Activated T-helper 2 cell treated with anti-CD3 and anti-CD28 coated beads, Interferon-gamma antibody, Interleukin-2, Interleukin-4, amounts not matched to agents 10 μg/mL and 5 μg/mL and 100 μg/mL, durations not matched to agents 14 hours and 24 hours and 36 hours (primary cell): ENCODE measurements at regions not wholly inside any gene's neighbourhood (a gene's known extent, or its start where the extent isn't known, plus 50 kb on each side); places are given as distances from the start of the nearest gene placed in this dataset.

ENCODE experiments used
- DNase-seq: peaks from one replicate; pipeline ENCODE4 v3.0.0; 2021; ENCODE audit warnings: low spot score
- H3K27ac Mint-ChIP-seq: one replicate; pipeline ENCODE4 v1.8.0; 2021; ENCODE audit warnings: mixed read lengths
- H3K27me3 Mint-ChIP-seq: one replicate; pipeline ENCODE4 v1.8.0; 2021; ENCODE audit warnings: low read depth, mixed read lengths
- H3K36me3 Mint-ChIP-seq: one replicate; pipeline ENCODE4 v1.8.0; 2021; ENCODE audit warnings: low read depth, mixed read lengths
- H3K4me1 Mint-ChIP-seq: one replicate; pipeline ENCODE4 v1.8.0; 2021; ENCODE audit warnings: low read depth, mixed read lengths
- H3K4me3 Mint-ChIP-seq: one replicate; pipeline ENCODE4 v1.8.0; 2021; ENCODE audit warnings: low read depth, mild to moderate bottlenecking, moderate library complexity, mixed read lengths
- H3K9me3 Mint-ChIP-seq: one replicate; pipeline ENCODE4 v1.8.0; 2021; ENCODE audit warnings: mixed read lengths
- intact Hi-C: fragments of 100-400 bp; cut with micrococcal nuclease; formaldehyde crosslinking; loops from one replicate; pipeline ENCODE4 v1.15.1; 2023

DNA sequence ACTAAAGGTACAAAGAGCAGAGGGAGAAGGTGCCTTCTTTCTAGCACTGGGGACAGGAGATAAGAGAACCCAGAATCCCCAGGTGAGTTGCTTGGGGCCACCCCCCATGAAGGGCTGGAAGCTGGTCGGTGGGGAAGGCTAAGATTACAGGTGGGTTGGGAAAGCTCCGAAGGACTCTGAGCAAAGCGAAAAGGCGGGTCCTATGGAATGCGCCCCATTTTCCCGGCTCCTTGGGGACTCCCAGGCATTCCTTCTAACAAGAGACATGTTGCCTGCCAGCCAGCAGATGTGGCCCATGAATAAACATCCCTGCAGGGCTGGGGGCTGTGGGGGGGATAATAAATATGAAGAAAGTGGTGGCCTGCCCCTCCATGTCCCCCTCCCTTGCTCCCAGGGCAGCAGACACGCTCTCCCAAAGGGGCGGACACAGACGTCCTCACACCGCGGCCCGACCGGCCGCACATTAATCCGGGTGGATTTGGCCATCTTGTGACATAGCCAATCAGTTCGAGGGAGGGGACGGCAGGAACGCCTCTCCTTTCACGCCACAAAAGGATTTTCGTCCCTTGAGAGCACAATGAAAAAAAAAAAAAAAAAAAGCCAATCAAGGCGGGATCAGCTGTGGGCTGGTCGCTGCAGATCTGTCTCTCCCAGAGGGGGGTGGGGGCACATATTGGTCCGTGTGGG lies 98.5 kb downstream of the SOX9 start:
- intact Hi-C loops = no loop called here
- Mint-ChIP-seq H3K4me3 (no peak overlapping the region), H3K27me3 (peaks cover 21% of the 10 kb centered on the region), H3K9me3 (no peaks in the 10 kb centered on the region), H3K27ac (no peak overlapping the region), H3K36me3 (no peaks in the 10 kb centered on the region), H3K4me1 (no peaks in the 10 kb centered on the region)
- no peak for DNase-seq

DNA sequence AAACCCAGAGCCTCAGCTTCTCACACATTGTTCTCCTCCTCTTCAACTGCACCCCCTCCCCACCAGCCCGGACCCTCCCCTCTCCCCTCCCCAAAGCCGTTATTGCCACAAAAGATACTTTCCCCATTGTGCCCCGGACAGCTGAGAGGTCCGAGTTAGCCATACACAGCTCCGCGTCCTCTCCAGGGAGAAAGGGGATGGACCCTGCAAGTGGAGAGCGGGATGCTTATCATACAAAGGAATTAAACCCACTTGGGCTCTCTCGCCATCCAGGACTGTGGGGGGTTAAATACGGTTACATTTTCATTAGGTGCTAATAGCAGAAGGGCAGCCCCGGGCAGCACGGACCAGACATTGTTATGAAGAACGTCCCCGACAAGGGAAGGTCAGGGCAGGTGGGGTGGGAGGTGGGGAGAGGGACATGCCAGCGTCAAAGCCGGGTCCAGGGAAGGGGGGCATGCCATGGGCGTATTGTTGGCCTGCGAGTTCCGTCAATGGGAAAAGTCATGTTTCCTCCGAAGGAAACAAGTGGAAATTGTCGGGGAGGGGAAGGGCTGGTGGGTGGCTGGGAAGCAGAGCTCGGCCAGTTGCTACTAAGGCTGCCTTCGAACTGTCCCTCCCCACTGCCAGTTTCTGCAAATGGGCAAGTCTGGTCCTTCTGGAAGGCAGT lies 99.1 kb downstream of the SOX9 start:
- Mint-ChIP-seq H3K4me1 (no peaks in the 10 kb centered on the region), H3K27me3 (peaks cover 21% of the 10 kb centered on the region), H3K9me3 (no peaks in the 10 kb centered on the region), H3K4me3 (no peak overlapping the region), H3K27ac (no peak overlapping the region), H3K36me3 (no peaks in the 10 kb centered on the region)
- DNase-seq = no peak
- intact Hi-C loops = no loop called here

DNA sequence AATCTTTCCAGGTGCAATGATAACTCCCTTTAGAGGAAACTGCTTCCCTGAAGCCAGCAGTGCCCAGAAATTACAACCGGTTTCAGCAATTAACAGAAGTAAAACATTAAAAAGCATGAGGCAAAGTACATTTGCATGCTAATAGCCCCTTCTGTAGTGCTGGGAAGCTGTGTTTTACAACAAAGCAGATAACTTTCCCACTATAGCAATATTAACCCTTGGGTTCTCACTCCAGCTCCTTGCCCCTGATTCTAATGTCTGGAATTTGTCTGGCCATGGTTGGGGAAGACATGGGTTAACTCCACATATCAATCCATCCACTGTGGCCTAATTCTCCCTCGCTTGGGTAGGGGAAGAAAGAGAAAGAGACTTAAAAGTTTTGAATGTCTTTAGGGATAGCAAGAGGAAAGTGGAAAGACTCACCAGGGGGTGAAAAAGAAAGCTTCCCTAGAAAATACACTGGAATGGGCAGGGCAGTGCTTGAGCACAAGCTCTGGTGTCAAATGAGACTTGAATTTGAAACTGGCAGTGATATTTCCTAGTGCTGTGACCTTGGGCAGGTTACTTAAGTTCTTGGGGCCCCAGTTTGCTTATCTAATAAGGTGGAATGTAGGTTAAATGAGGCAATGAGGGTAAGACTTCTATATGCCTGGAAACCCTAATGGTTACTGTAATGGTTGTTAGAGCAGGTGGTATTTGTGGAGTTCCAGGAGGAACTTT lies 102.0 kb downstream of the SOX9 start:
- Mint-ChIP-seq H3K27me3 (peaks cover 21% of the 10 kb centered on the region), H3K4me3 (no peak overlapping the region), H3K9me3 (peaks cover 3% of the 10 kb centered on the region), H3K36me3 (no peaks in the 10 kb centered on the region), H3K27ac (no peak overlapping the region), H3K4me1 (no peaks in the 10 kb centered on the region)
- intact Hi-C loops = no loop called here
- no peak for DNase-seq

DNA sequence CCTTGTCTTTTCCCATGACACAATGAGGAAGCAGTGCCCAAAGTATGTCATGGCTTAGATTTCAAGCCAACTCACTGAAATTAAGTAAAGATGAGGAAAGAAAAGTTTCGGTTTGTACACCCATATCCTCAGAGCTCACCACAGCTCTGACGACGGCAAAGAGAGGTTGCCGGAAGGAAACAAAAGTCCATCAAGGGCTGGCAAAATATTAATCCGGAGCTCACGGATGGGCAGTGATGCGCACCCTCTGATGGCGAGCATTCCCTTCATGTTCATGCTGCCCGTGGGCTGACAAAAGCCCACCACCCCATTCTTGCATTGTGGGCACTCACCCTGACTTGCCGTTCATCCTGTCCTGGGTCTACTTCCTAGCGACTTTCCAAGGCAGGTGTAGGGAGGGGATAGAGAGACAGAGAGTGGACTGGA lies 103.1 kb downstream of the SOX9 start:
- H3K27ac Mint-ChIP-seq = no peak overlapping the region
- H3K9me3 Mint-ChIP-seq = peaks cover 5% of the 10 kb centered on the region
- peaks cover 14% of the 10 kb centered on the region for H3K27me3 Mint-ChIP-seq
- intact Hi-C loops = no loop called here
- no peaks in the 10 kb centered on the region for H3K4me1 Mint-ChIP-seq
- no peaks in the 10 kb centered on the region for H3K36me3 Mint-ChIP-seq
- H3K4me3 Mint-ChIP-seq = no peak overlapping the region
- DNase-seq = no peak

DNA sequence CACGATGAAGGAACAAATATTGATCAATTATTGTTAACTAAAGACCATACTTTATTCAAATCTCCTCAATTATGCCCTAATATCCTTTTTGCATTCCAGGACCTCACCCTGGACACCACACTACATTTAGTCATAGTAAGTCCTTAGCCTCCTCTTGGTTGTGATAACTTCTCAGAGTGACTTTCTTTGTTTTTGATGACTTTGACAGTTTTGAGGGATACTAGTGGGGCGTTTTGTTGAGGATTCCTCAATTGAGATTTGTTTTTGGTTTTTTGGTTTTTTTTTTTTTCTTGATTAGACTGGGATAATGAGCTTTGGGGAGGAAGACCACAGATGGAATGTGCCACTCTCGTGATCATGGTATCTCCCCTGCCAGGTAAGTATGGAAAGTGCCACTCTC lies 105.5 kb downstream of the SOX9 start:
- H3K36me3 Mint-ChIP-seq = no peaks in the 10 kb centered on the region
- DNase-seq = no peak
- peaks cover 5% of the 10 kb centered on the region for H3K9me3 Mint-ChIP-seq
- H3K27me3 Mint-ChIP-seq = no peaks in the 10 kb centered on the region
- no peak overlapping the region for H3K4me3 Mint-ChIP-seq
- H3K27ac Mint-ChIP-seq = no peak overlapping the region
- intact Hi-C loops = no loop called here
- no peaks in the 10 kb centered on the region for H3K4me1 Mint-ChIP-seq

DNA sequence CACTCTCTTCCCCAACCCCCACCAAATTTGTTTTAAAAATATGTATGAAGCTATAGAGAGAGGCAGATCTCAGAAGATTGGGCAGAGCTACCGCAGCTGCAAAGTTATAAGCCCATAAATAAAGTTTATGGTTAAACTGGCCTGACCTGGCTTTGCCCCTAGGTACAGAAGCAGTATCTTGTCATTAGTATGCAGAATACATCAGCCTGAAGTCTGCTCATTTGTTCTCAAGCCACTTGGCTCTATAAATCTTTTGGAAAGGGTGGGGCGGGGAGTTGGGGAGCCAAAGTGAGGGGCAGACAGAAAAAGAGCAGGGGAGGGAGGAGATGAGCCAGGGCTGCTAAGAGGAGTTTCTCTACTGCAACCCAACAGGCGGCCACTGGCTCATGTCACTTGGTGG lies 113.2 kb downstream of the SOX9 start:
- intact Hi-C loops = no loop called here
- Mint-ChIP-seq H3K4me3 (no peak overlapping the region), H3K4me1 (no peaks in the 10 kb centered on the region), H3K27ac (no peak overlapping the region), H3K27me3 (no peaks in the 10 kb centered on the region), H3K9me3 (no peaks in the 10 kb centered on the region), H3K36me3 (no peaks in the 10 kb centered on the region)
- DNase-seq = no peak

DNA sequence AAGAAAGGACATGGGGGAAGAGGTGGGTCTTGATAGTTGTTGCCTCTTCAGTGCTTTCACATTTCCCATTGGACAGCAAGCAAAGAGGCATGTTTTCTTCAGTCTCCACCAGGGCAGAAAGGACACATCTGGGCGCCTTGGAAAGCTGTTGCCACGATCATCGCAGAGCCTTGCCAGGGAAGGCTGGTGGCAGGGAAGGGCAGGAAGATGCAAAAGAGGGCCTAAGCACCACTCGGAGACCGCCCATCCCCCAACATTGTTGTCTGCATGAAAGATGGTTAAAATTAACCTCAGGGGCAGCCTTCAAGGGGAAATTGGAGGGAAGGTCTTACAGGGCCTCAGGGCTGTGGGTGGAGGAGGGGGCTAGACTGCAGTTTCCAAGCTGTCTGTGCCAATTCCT lies 114.2 kb downstream of the SOX9 start:
- H3K27me3 Mint-ChIP-seq = no peaks in the 10 kb centered on the region
- no peaks in the 10 kb centered on the region for H3K9me3 Mint-ChIP-seq
- no peak overlapping the region for H3K27ac Mint-ChIP-seq
- H3K36me3 Mint-ChIP-seq = no peaks in the 10 kb centered on the region
- H3K4me1 Mint-ChIP-seq = no peaks in the 10 kb centered on the region
- DNase-seq = no peak
- H3K4me3 Mint-ChIP-seq = no peak overlapping the region
- intact Hi-C loops = no loop called here

DNA sequence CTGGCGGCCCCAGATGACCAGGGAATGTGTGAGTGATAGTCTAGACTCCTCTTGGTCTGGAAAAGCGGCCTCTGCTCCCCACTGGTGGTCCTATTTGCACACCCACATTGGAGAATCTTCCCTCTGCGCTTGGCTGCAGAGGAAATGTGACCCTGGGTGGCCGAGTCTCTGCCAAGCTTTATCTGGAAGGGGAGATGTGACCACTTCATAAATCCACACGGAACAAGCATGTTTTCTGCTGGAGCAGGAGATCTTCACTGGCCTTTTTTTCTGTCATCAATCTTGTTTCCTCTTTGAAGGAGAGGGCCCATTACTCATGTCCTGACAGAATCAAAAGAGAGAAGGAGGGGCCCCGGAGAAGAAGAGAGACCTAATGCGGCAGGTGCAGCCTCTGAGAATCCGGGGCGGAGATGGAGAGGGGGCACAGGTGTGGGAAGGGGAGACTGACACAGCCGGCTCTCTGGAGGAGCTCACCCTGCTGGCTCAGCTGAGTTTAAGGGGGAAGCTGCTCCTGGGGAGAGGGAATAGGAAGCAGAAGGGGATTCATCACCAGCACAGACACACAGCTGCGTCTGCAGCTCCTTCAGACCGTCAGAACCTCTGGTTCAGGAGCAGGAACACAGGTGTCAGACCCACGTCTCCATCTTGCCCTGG lies 116.3 kb downstream of the SOX9 start:
- no peaks in the 10 kb centered on the region for H3K4me1 Mint-ChIP-seq
- peaks cover 6% of the 10 kb centered on the region for H3K9me3 Mint-ChIP-seq
- H3K27me3 Mint-ChIP-seq = no peaks in the 10 kb centered on the region
- intact Hi-C loops = no loop called here
- no peak overlapping the region for H3K4me3 Mint-ChIP-seq
- no peak for DNase-seq
- no peak overlapping the region for H3K27ac Mint-ChIP-seq
- no peaks in the 10 kb centered on the region for H3K36me3 Mint-ChIP-seq

DNA sequence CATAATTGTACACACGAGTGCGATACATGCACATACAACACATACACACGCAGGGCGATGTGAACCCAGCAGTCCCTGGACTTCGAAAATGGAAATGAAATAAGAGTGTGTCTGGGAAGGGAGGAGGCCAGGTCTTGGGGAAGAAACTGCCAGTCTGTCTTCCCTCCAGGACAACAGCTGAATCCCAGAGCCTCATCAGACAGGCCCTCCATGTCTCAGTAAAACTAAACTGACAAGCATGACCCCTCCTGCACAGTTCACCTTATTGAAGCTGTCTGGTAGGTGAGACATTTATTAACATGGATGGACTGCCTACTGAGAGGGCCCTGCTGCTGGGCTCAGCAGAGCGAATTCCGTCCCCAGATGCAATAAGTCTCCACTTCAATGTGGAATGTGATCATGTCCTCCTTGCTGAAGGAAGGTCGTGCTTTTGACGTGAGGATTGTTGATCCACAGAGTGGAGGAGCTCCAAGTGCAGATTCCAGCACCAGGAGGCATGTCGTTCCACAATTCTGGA lies 117.4 kb downstream of the SOX9 start:
- Mint-ChIP-seq H3K27me3 (no peaks in the 10 kb centered on the region), H3K36me3 (no peaks in the 10 kb centered on the region), H3K4me1 (no peaks in the 10 kb centered on the region), H3K27ac (no peak overlapping the region), H3K9me3 (peaks cover 12% of the 10 kb centered on the region), H3K4me3 (no peak overlapping the region)
- DNase-seq = no peak
- intact Hi-C loops = no loop called here

DNA sequence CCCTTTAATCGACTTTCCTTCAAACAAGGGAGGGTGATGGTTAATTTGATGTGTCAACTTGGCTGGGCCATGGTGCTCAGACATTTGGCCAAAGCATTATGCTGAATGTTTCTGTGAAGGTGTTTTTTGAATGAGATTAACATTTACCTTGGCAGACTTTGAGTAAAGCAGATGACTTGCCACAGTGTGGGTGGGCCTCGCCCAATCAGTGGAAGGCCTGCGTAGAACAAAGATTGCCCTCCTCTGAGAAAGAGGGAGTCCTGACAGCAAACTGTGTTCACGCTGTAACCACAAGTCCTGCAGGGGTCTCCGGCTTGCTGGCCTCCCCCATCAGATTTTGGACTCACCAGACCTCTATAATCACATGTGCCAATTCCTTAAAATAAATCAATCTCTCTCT lies 118.7 kb downstream of the SOX9 start:
- Mint-ChIP-seq H3K4me1 (no peaks in the 10 kb centered on the region), H3K4me3 (no peak overlapping the region), H3K27ac (no peak overlapping the region), H3K36me3 (no peaks in the 10 kb centered on the region), H3K27me3 (no peaks in the 10 kb centered on the region), H3K9me3 (peaks cover 21% of the 10 kb centered on the region)
- intact Hi-C loops = no loop called here
- no peak for DNase-seq

DNA sequence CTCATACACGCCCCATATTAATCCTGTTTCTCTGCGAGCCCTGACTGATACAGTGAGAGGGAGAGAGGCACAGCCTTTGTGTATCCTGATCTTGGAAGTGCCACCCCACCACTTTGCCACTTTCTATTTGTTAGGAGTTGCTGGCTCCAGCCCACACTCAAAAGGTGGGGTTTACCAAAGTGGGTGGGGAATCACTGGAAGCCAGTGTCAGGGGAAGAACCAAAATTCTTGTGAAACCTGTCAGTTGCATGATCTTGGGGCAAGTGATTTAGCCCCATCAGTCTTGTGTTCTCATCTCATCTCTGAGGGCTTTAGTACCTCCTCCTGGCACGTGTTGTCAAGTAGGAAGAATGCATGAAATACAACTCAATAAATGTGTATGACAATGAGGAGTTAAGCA lies 119.5 kb downstream of the SOX9 start:
- Mint-ChIP-seq H3K9me3 (peaks cover 23% of the 10 kb centered on the region), H3K4me1 (no peaks in the 10 kb centered on the region), H3K27ac (no peak overlapping the region), H3K27me3 (no peaks in the 10 kb centered on the region), H3K36me3 (no peaks in the 10 kb centered on the region), H3K4me3 (no peak overlapping the region)
- intact Hi-C loops = no loop called here
- DNase-seq = no peak

DNA sequence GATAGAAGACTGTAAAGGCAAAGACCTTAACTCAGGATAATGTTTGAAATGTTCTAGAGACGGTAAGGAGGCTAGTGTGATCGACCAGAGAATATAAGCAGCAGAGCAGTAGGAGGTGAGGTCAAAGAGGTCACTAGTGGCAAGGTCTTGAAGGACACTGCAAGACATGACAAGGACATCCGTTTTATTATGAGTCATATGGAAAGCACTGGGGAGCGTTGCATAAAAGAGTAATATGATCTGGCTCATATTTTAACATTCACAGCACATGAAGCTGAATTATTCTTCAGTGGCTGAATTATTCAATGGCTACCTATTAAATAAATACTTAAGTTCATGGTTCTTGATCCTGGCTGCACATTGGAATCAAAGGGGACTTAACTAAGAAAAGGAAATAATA lies 123.7 kb downstream of the SOX9 start:
- Mint-ChIP-seq H3K27ac (no peak overlapping the region), H3K27me3 (no peaks in the 10 kb centered on the region), H3K36me3 (no peaks in the 10 kb centered on the region), H3K9me3 (peaks cover 28% of the 10 kb centered on the region), H3K4me3 (no peak overlapping the region), H3K4me1 (no peaks in the 10 kb centered on the region)
- DNase-seq = no peak
- intact Hi-C loops = no loop called here

DNA sequence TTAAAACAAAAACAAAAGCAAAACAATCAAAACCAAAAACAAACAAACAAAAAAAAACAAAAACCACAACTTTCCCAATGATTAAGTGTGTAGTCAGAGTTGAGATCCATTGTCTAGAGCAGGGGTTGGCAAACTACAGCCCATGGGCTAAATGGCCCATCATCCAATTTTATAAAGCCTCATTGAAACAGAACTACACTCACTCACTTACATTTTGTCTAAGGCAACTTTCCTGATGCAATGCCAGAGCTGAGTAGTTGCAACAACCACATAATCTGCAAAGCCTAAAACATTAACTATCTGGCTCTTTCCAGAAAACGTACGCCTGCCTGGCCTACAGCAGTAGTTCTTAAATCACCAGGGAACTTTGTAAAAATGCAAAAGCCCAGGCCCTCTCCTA lies 124.1 kb downstream of the SOX9 start:
- intact Hi-C loops = no loop called here
- no peaks in the 10 kb centered on the region for H3K27me3 Mint-ChIP-seq
- no peaks in the 10 kb centered on the region for H3K4me1 Mint-ChIP-seq
- no peak overlapping the region for H3K4me3 Mint-ChIP-seq
- H3K36me3 Mint-ChIP-seq = no peaks in the 10 kb centered on the region
- DNase-seq = no peak
- H3K27ac Mint-ChIP-seq = no peak overlapping the region
- peaks cover 31% of the 10 kb centered on the region for H3K9me3 Mint-ChIP-seq
